SJCRH30 (cell line): ENCODE measurements at regions not wholly inside any gene's neighbourhood (a gene's known extent, or its start where the extent isn't known, plus 50 kb on each side); places are given as distances from the start of the nearest gene placed in this dataset.
A peak's percentile ranks its signal among the peaks of the same experiment; 100 is the strongest.

Experiments
- DNase-seq, 2 experiments: peaks; one replicate each; pipeline ENCODE4 v3.0.0-alpha.2; 2015 to 2020
- H3K27ac ChIP-seq: fragments of 250-450 bp; sonication (Bioruptor Pico); 2 replicates; pipeline ENCODE4 v1.5.1; 2020; ENCODE audit warnings: mild to moderate bottlenecking, moderate library complexity
- H3K27me3 ChIP-seq: fragments of 250-450 bp; sonication (Bioruptor Pico); 2 replicates; pipeline ENCODE4 v1.5.1; 2020; ENCODE audit warnings: mild to moderate bottlenecking, moderate library complexity
- H3K36me3 ChIP-seq: fragments of 250-450 bp; sonication (Bioruptor Pico); 2 replicates; pipeline ENCODE4 v1.5.1; 2020; ENCODE audit warnings: mild to moderate bottlenecking, moderate library complexity
- H3K4me1 ChIP-seq: fragments of 250-450 bp; sonication (Bioruptor Pico); 2 replicates; pipeline ENCODE4 v1.5.1; 2020; ENCODE audit warnings: mild to moderate bottlenecking, moderate library complexity
- H3K4me3 ChIP-seq: fragments of 250-450 bp; sonication (Bioruptor Pico); 2 replicates; pipeline ENCODE4 v1.5.1; 2020; ENCODE audit warnings: mild to moderate bottlenecking, moderate library complexity
- H3K9me3 ChIP-seq: fragments of 250-450 bp; sonication (Bioruptor Pico); replicated peaks from 2 replicates; pipeline ENCODE4 v1.5.1; 2020; ENCODE audit warnings: mild to moderate bottlenecking, moderate library complexity

DNA sequence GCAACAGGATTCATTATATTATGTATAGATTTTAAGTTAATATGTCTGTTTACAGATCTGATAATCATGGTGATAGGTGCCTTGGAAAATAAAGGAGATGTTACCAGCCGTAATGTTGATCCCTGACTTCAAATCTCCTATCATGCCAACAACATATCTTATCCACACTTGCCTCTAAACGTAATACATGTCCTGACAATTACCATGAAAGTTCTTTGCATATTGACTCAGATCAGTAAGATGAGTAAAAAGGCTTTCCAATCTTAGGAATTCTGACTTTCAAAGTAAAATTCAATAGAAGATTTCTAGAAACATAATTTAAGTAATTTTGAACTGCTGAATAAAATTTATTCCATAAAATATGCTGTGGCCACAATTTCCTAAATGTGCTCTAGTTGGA lies 513.3 kb downstream of the ANKRD50 start:
- DNase-seq, result no peak
- Histone ChIP-seq H3K9me3 (no peaks in the 10 kb centered on the region), H3K36me3 (no peaks in the 10 kb centered on the region), H3K4me1 (0 out of 2 replicates have a peak, but pooled peaks cover 4% of the 10 kb centered on the region), H3K27me3 (no peaks in the 10 kb centered on the region), H3K27ac (no peak overlapping the region), H3K4me3 (no peak overlapping the region)

DNA sequence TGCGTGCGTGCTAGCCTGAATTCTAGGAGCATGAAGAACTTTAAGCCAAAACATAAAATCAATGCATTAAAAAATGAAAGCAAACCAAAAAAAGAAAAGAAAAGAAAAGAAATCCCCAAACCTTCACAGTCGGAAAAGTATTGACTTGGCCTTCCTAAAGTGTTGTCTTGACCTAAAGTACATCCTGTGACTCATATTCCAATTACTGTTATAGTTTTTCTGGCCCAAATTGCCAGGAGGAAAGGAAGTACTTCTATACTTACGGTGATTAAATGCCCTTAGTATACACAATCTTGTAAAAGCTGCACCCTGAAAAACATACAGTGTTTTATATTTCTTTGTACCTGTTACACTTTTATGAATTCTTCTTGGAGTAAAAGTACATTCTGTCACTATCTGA lies 512.8 kb downstream of the ANKRD50 start:
- Histone ChIP-seq H3K4me3 (no peak overlapping the region), H3K27ac (no peak overlapping the region), H3K36me3 (no peaks in the 10 kb centered on the region), H3K4me1 (0 out of 2 replicates have a peak, but pooled peaks cover 4% of the 10 kb centered on the region), H3K9me3 (no peaks in the 10 kb centered on the region), H3K27me3 (no peaks in the 10 kb centered on the region)
- no peak for DNase-seq

DNA sequence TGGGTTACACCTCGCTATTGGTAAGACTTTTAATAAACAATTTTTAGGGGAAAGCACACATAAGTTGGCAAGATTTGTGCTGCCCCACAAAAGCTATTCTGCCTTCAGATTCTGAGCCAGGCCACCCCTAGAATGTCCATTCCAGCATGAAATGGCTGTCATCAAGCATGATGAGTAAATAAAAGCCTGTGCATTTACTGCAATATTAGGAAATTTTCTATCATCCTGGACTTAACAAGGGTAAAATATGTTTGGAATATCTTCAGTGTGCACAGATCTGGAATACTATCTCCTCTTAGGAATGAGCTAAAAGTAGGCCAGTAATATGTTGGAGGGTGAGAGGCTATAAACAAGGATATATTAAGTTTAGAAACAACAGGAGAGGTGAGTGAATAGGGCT lies 510.9 kb downstream of the ANKRD50 start:
- H3K36me3 ChIP-seq, result no peaks in the 10 kb centered on the region
- no peaks in the 10 kb centered on the region for H3K27me3 ChIP-seq
- 0 out of 2 replicates have a peak, but pooled peaks cover 4% of the 10 kb centered on the region for H3K4me1 ChIP-seq
- DNase-seq, result no peak
- H3K4me3 ChIP-seq, result no peak overlapping the region
- no peak overlapping the region for H3K27ac ChIP-seq
- H3K9me3 ChIP-seq, result no peaks in the 10 kb centered on the region

DNA sequence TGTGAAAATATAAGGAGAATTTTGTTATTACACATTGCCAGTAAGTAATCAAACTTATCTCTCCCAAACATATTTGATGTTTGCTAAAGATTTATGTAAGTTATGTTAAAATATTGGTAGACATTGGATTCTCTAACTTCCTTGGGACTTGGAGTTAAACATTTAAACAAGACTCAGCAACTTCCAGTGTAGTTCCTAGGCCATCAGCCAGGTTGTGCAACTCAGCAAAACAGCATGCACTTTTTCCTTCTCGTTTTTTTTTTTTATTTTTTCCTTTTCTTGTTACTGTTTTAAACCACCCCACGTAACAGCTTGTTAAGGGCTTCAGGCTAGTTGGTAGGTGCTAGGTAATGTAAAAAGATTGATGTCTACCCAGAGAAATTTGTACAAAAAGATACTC lies 510.4 kb downstream of the ANKRD50 start:
- DNase-seq, result no peak
- H3K36me3 ChIP-seq, result no peaks in the 10 kb centered on the region
- H3K4me3 ChIP-seq, result no peak overlapping the region
- peaks cover 4% of the 10 kb centered on the region; the same call in 1 of the 2 replicates for H3K4me1 ChIP-seq
- no peak overlapping the region for H3K27ac ChIP-seq
- H3K9me3 ChIP-seq, result no peaks in the 10 kb centered on the region
- H3K27me3 ChIP-seq, result no peaks in the 10 kb centered on the region

DNA sequence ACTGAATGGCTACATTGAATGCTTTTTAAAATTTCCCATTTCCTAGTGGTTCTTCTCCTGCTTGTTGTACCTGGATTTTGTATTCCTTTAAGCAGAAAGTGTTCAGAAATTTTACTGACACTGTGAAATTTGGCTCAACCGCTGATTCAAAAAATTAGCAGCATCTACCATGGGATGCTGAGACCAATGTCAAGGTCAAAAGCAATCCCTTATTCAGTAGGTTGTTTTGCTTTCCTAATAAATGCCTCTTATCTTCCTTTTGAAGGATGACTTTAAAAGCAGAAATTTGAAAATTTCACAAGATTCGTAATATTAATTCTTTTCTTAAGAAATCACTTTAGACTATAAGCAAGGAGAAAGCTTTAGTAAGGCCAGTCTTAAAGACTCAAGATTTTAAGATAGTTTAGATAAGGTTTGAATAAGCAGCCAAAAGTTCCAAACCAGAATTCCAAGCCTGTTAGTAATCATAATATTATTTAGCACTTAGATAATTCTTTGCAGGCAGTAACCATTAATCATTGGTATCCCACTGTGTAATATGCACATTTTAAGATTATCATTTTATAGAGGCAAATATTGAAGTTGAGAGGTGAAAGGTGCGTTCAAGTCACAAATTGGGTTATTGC lies 508.8 kb downstream of the ANKRD50 start:
- H3K27ac ChIP-seq, result no peak overlapping the region

DNA sequence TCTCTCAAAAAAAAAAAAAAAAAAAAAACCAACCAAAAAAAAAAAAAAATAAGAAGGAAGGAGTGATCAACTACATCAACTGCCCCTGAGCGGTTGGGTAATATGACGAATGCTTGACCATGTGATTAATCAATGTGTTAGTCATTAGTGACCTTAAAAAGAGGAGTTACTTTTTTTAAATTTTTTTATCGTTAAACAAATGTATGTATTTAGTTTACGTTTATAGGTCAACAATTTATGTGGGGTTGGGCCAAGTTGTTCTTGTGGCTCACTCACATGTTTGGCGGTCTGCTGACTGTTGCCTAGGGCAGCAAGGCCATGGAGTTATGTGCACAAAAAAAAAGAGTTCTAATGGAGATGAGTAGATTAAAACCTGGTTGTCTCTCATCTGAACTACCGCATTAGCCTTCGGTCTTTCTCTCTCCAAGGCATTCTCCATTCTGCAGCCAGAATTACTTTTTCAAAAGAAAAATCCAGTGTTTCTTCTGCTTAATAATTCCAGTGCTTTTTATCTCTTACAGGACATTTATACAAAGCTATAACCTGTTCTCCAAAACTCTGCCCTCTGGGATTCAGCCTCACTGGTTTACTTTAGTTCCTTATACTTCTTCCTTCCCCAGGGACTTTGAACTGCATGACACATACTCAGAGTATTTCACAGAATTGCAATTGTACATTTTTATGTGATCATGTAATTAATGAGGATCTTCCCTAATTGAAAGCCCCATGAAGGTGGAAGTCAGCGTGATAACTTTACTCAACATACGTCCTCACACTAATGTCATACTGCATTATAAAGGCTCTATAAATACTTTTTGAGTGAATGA lies 505.5 kb downstream of the ANKRD50 start:
- no peak for DNase-seq

More for the DNA sequence above, 508.8 kb downstream of the ANKRD50 start:
- Histone ChIP-seq H3K4me1 (peaks cover 4% of the 10 kb centered on the region; the same call in 1 of the 2 replicates), H3K9me3 (no peaks in the 10 kb centered on the region), H3K4me3 (no peak overlapping the region), H3K36me3 (no peaks in the 10 kb centered on the region), H3K27me3 (no peaks in the 10 kb centered on the region)
- DNase-seq, result no peak

DNA sequence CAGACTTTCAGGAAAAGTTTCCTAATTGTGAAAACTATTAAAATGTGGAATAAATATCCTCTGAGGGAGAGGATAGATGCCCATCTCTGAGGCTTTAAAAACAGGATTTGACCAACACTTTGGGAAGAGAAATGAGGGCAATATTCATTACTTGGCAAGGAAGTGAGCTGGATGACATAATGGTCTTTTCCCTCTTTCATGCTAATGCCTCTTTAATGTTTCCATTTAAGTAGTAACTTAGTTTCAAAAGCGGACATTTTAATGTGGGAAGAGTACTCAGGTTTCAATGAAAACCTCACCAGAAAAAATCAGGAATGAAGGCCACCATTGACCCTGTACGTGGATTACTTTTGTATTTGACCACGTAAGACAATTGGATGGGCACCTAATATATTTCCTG lies 503.3 kb downstream of the ANKRD50 start:
- no peaks in the 10 kb centered on the region for H3K27me3 ChIP-seq
- no peak overlapping the region; the same call in 1 of the 2 replicates for H3K27ac ChIP-seq

More for the DNA sequence above, 505.5 kb downstream of the ANKRD50 start:
- Histone ChIP-seq H3K9me3 (no peaks in the 10 kb centered on the region), H3K4me3 (no peak overlapping the region), H3K27me3 (no peaks in the 10 kb centered on the region), H3K27ac (no peak overlapping the region), H3K36me3 (no peaks in the 10 kb centered on the region), H3K4me1 (peaks cover 7% of the 10 kb centered on the region)

DNA sequence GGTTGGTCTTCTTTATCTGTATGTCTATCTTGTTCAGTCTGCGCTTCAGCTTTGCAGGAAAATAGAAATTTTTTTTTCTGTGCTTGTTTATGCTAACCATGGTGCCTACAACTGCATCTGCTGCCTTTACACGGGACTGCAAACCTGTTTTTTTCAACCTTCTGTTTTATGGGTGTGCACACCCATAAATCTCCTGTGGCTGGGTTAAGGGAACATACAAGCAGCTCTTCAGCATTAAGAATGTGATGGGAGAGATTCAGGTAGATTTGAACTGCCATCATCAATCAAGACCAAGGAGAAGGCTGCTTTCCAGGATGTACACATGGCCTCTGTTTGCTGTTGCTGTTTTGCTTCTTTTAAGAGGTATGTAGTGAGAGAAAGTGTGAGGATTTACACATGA lies 502.9 kb downstream of the ANKRD50 start:
- H3K9me3 ChIP-seq, result no peaks in the 10 kb centered on the region
- DNase-seq, result peak in 1 of 2 experiments; percentile 5
- H3K4me3 ChIP-seq, result no peak overlapping the region
- H3K27me3 ChIP-seq, result no peaks in the 10 kb centered on the region
- H3K36me3 ChIP-seq, result no peaks in the 10 kb centered on the region
- no peak overlapping the region; the same call in 1 of the 2 replicates for H3K27ac ChIP-seq
- H3K4me1 ChIP-seq, result peaks cover 16% of the 10 kb centered on the region

More for the DNA sequence above, 503.3 kb downstream of the ANKRD50 start:
- Histone ChIP-seq H3K9me3 (no peaks in the 10 kb centered on the region), H3K4me1 (peaks cover 16% of the 10 kb centered on the region), H3K4me3 (no peak overlapping the region), H3K36me3 (no peaks in the 10 kb centered on the region)
- DNase-seq, result peak in 1 of 2 experiments; percentile 30

DNA sequence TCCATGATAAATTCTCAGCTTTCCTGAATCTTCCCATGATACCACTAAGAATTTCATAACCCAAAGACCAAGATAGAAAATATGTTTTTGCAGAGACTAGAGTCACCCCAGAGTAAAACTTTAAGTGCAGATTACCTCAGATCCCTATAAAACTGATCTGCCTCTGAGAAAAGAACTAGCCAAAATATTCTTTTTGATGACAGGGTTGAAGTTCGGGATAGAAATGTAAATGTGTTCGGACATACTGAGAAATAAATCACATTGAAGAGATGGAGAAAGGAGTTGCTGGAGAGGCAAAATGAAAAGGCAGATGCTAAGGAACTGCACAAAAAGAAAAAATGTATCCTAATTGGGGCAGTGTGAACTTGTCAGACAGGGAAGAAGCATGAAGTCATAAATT lies 501.8 kb downstream of the ANKRD50 start:
- Histone ChIP-seq H3K4me1 (peaks cover 16% of the 10 kb centered on the region), H3K27ac (no peak overlapping the region), H3K36me3 (no peaks in the 10 kb centered on the region), H3K9me3 (no peaks in the 10 kb centered on the region), H3K27me3 (no peaks in the 10 kb centered on the region), H3K4me3 (no peak overlapping the region)
- DNase-seq, result no peak

DNA sequence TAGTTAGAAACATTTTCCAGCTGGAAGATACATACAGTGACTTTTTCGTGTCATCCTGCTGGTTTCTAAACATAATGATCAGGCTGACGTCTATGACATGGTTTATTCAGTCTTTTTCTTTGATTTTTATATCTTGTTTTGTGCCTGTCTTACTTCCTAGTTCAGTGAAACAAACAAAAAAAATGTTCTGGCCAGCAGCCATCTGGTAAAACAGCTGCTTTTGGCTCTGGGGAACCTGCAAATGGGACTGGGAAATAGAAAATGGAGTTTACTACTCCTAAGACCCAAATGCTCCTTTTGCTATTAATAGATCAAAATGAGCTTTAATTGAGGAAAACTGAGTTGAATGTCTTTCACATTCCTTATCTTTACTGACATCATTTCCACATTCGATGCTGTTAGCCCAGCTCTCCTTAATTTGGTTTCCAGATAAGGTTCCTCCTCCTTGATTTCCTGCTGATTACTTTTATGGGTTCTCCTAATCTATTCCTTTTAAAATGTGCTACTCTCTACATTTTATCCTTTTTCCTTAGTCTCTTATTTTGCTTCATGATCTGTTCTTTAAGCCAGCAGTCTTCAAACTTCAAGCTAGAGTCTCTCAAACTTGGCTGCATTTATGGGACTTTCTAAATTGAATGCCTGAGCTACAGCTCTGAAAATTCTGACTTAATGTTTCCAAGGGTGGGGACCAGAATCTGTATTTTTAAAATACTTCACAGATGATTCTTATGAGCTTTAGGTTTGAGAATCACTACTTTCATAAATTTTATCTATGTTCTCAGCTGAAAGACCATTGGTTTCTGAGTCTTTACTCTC lies 499.5 kb downstream of the ANKRD50 start:
- Histone ChIP-seq H3K9me3 (no peaks in the 10 kb centered on the region), H3K36me3 (no peaks in the 10 kb centered on the region), H3K27me3 (no peaks in the 10 kb centered on the region), H3K27ac (peak overlapping the region; percentile 11; the same call in 1 of the 2 replicates), H3K4me3 (no peak overlapping the region), H3K4me1 (peaks cover 16% of the 10 kb centered on the region)
- DNase-seq, result peak; percentile 52 to 67

DNA sequence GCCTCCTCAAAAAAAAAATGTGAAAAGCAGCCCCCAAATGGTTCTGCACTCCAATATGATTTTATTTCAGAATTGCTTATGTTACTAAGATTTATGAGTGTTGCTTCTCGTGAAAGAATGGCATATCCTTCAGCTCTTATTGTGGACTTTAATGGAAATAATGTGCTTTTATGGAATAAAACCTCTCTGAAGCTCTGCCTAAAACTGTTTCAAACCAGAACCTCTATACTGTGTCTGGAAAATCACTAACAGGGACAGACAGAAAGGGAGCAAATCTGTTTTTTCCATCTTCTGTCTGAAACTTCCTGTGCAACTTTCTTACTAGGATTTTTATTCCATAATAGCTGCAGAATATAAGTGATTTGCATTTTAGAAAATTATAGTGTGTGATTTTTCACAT lies 493.1 kb downstream of the ANKRD50 start:
- no peak overlapping the region for H3K27ac ChIP-seq
- no peaks in the 10 kb centered on the region for H3K36me3 ChIP-seq
- H3K27me3 ChIP-seq, result no peaks in the 10 kb centered on the region
- no peaks in the 10 kb centered on the region; the same call in 1 of the 2 replicates for H3K4me1 ChIP-seq
- no peak overlapping the region for H3K4me3 ChIP-seq
- DNase-seq, result no peak
- H3K9me3 ChIP-seq, result no peaks in the 10 kb centered on the region

DNA sequence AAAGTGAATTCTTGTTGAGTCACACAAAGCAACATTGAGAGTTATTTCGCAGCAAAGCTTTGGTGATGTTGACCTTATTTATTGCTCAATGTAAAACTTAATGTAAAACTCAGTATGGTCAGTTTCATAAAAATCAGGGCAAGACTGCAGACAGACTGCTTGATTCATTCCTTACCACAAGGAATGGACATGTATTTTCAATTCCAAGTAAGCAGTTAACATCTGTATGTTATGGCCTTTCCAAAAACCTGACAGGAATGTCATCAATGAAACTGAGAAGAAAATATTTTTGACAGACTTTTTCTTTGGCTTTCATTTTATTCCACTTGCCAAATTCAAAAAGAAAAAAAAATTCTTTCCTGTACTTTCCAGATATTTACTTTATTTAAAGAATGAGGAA lies 488.3 kb downstream of the ANKRD50 start:
- Histone ChIP-seq H3K27me3 (no peaks in the 10 kb centered on the region), H3K27ac (no peak overlapping the region), H3K4me3 (no peak overlapping the region), H3K9me3 (no peaks in the 10 kb centered on the region; the same call in 1 of the 2 replicates), H3K4me1 (no peaks in the 10 kb centered on the region), H3K36me3 (no peaks in the 10 kb centered on the region)
- no peak for DNase-seq

DNA sequence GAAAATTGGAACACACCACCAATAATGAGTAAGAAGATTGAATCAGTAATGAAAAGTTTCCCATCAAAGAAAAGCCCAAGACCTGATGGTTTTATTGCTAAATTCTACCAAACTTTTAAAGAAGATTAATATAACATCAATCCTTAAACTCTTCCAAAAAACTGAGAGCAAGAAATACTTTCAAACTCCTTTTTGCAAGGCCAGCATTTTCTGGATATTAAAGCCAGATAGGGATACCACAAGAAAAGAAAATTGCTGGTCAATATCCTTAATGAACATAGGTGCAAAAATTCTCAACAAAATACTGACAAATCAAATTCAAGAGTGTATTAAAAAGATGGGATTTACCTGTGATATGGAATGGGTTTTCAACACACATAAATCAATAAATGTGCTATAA lies 484.6 kb downstream of the ANKRD50 start:
- no peaks in the 10 kb centered on the region for H3K27me3 ChIP-seq
- no peaks in the 10 kb centered on the region; the same call in 1 of the 2 replicates for H3K9me3 ChIP-seq
- H3K27ac ChIP-seq, result no peak overlapping the region
- no peaks in the 10 kb centered on the region for H3K36me3 ChIP-seq
- no peaks in the 10 kb centered on the region for H3K4me1 ChIP-seq
- no peak for DNase-seq
- H3K4me3 ChIP-seq, result no peak overlapping the region

DNA sequence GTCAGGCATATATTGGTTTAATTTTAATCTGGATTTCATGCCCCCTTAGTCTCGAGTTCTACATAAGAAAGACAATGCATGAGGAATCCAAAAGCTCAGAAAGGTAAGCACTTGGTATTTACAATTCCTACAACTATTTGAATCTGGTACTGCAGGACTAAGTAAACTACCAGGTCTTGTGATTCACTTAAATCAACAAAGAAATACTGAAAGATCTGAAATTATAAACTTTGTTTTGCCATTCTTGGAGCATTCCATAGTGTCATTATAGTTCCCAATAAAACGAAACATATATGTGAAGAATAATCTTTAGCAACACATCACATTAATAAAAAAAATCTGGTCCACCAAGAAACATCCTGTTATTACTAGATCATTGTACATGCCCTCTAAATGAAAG lies 482.3 kb downstream of the ANKRD50 start:
- no peak for DNase-seq
- Histone ChIP-seq H3K36me3 (no peaks in the 10 kb centered on the region), H3K9me3 (no peaks in the 10 kb centered on the region; the same call in 1 of the 2 replicates), H3K4me1 (no peaks in the 10 kb centered on the region), H3K27ac (no peak overlapping the region), H3K4me3 (no peak overlapping the region), H3K27me3 (no peaks in the 10 kb centered on the region)

DNA sequence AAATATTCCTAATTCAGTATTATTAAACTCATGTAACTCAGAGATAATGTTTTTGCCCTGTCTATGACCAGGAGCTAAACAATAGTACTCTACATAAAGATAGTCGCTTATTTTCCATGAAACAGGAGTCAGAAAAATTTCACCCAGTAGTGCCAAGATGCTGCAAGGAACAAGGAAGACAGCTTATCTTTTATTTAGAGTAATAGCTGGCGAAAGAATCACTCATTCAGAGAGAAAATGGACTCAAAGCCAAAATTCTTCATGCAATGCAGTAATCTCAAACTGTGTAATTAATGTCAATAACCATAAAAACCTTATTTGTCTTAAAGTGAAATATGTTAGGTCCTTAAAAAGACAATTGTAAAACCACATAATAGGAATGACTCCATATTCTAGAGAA lies 477.8 kb downstream of the ANKRD50 start:
- no peak for DNase-seq
- no peaks in the 10 kb centered on the region for H3K4me1 ChIP-seq
- no peaks in the 10 kb centered on the region for H3K9me3 ChIP-seq
- H3K27ac ChIP-seq, result no peak overlapping the region
- H3K36me3 ChIP-seq, result no peaks in the 10 kb centered on the region
- no peak overlapping the region for H3K4me3 ChIP-seq
- no peaks in the 10 kb centered on the region for H3K27me3 ChIP-seq
